CD4-positive, alpha-beta T cell treated with Interleukin-2 at 100 ng/mL for 4 hours (primary cell): ENCODE measurements at regions not wholly inside any gene's neighbourhood (a gene's known extent, or its start where the extent isn't known, plus 50 kb on each side); places are given as distances from the start of the nearest gene placed in this dataset.

Experiments
- DNase-seq: peaks from one replicate; pipeline ENCODE4 v3.0.0-alpha.2; 2020; ENCODE audit warnings: low spot score

DNA sequence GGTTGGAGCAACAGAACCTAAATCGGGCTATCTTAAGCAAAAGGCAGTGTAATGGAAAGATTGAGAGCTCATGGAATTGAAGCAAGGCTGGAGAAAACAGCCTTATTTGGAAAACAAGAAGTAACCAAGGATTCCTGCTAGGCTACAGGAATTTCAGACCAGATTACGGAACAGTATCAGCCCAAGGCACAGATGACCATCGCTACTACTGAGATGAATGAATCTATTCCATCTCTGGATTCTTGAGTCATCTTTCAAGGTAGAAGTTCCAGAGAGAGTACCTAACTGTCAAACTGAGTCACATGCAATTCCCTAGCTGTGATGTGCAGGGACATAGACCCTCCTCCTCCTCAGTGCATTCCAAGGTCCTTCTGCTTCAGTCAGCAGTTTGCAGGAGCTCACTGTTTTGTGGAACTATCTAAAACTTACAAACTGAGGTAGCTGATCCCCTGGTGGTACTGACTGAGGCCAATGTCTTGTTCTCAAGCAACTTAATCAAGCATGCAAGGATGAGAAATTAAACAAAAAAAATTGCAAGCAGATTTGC lies 62.0 kb upstream of the SMLR1 start:
- no peak for DNase-seq

DNA sequence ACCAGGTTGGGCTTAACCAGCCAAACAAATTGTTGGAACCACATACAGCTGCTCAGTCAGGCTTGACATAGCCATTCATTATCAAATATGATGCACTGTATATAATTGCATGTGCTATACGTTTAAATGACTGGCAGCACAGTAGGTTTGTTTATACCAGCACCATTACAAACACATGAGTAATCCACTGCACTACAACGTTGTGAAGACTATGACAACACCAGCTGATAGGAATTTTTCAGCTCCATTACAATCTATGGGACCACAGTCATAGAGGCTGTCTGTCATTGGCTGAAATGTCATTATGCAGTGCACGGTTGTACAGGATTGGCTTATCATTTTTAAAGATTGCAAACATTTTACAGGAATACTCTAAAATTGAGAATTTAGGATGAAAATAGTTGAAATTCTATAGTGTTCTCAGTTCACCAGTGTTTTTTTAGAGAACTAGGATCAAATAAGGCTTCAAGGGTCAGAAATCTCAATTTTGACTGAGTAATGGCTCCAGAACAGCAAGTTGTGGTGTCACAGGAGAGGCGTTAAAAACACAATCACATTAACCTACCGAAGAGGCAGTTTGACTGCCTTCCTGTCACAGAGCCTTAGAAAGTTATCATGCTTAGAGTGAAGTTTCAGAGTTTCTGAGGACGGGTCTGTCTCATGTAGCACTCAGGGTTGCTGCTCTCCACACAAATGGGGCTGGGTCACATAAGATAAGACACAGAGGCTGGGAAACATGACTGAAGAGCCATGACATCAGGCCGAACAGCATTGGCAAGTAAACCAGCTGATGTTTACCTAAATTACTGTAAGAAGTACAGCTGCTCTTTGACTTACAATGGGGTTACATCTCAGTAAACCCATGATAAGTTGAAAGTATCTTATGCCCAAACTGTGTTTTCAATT lies 60.7 kb upstream of the SMLR1 start:
- no peak for DNase-seq

DNA sequence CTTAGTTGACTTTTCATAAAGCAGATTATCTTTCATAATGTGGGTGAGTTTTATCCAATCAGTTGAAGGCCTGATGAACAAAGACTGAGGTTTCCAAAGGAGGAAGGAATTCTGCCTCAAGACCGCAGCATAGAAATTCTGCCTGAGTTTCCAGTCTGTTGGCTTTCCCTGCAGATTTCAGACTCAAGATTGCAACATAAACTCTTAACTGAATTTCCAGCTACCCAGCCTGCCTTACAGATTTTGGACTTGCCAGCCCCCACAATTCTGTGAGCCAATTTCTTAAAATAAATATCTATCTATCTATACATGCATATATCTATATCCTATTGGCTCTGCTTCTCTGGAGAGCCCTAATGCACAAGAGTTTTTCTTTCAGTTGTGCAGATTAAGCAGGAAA lies 57.3 kb upstream of the SMLR1 start:
- DNase-seq, result no peak

DNA sequence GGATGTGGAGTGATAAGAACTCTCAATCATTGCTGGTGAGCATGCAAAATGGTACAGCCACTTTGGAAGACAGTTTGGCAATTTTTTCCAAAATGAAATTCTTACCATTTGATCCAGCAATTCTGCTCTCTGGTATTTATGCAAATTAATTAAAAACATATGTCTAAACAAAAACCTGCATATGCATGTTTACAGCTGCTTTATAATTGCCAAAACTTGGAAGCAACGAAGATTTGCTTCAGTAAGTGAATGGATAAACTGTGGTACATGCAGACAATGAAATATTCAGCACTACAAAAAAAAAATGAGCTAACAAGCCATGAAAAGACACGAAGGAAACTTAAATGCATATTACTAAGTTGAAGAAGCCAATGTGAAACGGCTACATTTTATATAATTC lies 55.5 kb upstream of the SMLR1 start:
- no peak for DNase-seq

DNA sequence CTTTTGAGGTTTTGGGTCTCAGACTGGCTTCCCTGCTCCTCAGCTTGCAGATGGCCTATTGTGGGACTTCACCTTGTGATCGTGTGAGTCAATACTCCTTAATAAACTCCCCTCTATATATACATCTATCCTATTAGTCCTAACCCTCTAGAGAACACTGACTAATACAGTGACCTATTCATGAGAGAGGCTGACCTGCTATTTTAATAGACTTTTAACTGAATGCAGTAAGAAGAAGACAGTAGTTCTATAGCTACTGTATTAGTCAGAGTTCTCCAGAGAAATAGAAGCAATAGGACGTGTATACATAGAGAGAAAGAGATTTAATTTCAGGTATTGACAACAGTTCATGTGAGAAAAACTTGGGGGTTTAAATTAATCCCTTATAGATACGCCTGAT lies 53.3 kb upstream of the SMLR1 start:
- DNase-seq, result no peak

DNA sequence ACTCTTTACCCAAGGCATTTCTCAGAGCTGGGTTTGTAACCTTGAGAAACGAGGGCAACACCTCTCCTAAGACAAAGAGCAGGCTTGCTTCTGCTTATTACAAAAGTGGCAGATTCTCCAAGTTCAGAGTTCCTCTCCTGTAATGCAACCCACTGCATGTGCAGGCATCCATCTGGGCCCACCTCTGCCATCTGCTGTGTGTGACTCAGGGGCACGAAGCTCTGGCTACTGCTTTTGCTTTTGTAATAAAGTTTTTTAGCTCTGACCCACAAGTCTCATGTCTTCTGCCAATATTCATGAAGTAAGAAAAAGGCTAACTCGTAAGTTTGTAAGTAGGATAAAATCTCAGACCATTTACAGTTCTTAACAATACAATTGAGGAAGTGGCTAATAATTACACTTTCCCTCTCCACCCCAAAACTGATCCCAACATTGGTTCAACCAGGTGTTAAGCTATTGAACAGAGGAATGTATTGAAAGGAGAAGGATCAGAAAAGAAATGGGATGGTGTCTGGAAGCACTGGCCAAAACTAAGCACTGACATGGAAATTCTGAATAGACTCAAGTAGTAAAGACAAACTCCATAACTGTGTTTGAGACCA lies 51.7 kb upstream of the SMLR1 start:
- DNase-seq, result no peak

DNA sequence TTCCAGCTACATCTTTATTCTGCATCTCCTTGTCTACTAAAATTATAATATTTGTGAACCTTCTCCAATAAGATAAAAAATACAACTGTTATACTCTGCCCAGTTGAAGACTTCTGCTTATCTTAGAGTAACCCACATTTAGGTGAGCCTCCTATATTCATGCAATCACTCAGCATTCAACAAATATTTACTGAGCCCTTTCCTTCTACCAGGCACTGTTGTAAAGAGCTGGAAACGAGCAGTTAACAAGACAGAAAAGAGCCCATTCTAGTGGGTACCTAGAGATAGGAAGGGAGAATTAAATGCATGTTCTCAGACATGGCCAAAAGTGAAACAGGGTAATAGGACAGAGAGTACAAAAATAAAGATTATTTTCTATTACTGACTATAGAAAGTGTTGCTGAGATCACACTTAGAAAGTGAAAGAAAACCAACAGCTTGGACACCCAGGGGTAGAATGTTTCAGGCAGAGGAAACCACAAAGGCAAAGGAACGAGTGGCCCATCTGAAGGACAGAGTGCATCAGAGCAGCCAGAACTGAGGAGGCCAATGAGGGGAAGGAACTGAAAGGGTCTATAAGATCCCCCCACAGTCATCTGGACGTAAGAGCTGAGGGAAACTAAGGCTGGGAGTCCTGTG lies 50.8 kb upstream of the SMLR1 start:
- DNase-seq, result no peak
